ENCODE measurements at regions not wholly inside any gene's neighbourhood (a gene's known extent, or its start where the extent isn't known, plus 50 kb on each side); places are given as distances from the start of the nearest gene placed in this dataset.

DNA sequence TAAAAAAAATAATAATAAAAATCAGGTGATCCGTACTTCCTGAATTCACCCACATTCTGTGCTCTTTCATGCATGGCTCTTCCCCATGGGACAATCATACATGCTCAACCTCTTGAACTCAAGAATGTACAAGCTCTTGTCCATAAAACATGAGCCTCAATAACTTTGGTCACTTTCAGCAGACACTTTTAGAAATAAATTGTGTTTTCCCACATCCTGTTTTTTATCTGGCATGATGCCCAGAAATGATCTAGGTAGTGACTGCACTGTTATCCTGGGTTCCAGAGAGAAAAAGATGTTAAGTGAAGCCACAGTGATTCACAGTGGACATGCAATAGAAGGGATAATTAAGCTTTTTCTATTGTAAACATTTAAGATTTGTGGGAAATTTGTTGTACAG, 537.6 kb upstream of the TMEM132C start:
- Histone ChIP-seq H3K36me3 (ENCODE audit: insufficient read depth, low read length) (no peaks in the 10 kb centered on the region), H3K27me3 (ENCODE audit: insufficient read depth, low read length) (no peaks in the 10 kb centered on the region)

DNA sequence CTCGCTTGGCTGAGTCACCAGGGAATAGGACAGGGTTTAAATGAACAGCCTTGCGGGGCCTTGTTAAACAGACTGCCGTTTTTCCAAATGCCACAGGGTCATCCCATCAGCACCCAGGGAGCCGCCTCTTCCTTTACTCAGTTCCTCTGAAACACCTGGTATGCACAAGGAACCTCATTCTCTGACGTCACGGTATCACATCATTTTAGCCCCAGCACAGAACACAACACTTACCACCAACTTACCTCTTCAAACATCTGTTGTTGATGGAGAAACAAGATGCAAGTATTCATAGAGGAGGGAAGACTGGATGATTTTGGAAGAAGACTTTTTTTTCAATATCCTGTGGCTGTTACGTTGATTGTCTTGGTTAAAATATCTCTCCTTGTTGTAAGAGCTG, 535.3 kb upstream of the TMEM132C start:
- Histone ChIP-seq H4K20me1 (ENCODE audit: insufficient read depth, low read length) (no peaks in the 10 kb centered on the region), H2AFZ (ENCODE audit: low read length) (no peak overlapping the region), H3K27me3 (ENCODE audit: insufficient read depth, low read length) (no peaks in the 10 kb centered on the region), H3K27ac (ENCODE audit: low read depth, low read length) (no peak overlapping the region), H3K4me1 (ENCODE audit: insufficient read depth, low read length) (no peaks in the 10 kb centered on the region), H3K9me3 (ENCODE audit: low read depth, low read length) (no peaks in the 10 kb centered on the region), H3K36me3 (ENCODE audit: insufficient read depth, low read length) (no peaks in the 10 kb centered on the region), H3K4me3 (ENCODE audit: insufficient read depth, low read length) (no peak overlapping the region), H3K79me2 (ENCODE audit: insufficient read depth, low read length) (no peaks in the 10 kb centered on the region), H3K4me2 (ENCODE audit: insufficient read depth, low read length) (no peak overlapping the region)
- TF ChIP-seq, protein P1, sequence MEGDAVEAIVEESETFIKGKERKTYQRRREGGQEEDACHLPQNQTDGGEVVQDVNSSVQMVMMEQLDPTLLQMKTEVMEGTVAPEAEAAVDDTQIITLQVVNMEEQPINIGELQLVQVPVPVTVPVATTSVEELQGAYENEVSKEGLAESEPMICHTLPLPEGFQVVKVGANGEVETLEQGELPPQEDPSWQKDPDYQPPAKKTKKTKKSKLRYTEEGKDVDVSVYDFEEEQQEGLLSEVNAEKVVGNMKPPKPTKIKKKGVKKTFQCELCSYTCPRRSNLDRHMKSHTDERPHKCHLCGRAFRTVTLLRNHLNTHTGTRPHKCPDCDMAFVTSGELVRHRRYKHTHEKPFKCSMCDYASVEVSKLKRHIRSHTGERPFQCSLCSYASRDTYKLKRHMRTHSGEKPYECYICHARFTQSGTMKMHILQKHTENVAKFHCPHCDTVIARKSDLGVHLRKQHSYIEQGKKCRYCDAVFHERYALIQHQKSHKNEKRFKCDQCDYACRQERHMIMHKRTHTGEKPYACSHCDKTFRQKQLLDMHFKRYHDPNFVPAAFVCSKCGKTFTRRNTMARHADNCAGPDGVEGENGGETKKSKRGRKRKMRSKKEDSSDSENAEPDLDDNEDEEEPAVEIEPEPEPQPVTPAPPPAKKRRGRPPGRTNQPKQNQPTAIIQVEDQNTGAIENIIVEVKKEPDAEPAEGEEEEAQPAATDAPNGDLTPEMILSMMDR (IDR thresholded peaks at IDR 0.05; ENCODE audit: extremely low read depth, low read depth, low read length) = no peak
- DNase-seq (ENCODE audit: insufficient read length, low spot score, missing footprints) = no peak

More for the DNA sequence above, 537.6 kb upstream of the TMEM132C start:
- no peak for DNase-seq (ENCODE audit: insufficient read length, low spot score, missing footprints)
- Histone ChIP-seq H3K79me2 (ENCODE audit: insufficient read depth, low read length) (no peaks in the 10 kb centered on the region), H4K20me1 (ENCODE audit: insufficient read depth, low read length) (no peaks in the 10 kb centered on the region), H3K4me1 (ENCODE audit: insufficient read depth, low read length) (no peaks in the 10 kb centered on the region), H3K27ac (ENCODE audit: low read depth, low read length) (no peak overlapping the region), H3K9me3 (ENCODE audit: low read depth, low read length) (no peaks in the 10 kb centered on the region), H3K4me2 (ENCODE audit: insufficient read depth, low read length) (no peak overlapping the region), H2AFZ (ENCODE audit: low read length) (no peak overlapping the region), H3K4me3 (ENCODE audit: insufficient read depth, low read length) (no peak overlapping the region)
- TF ChIP-seq, protein P1 (IDR thresholded peaks at IDR 0.05; ENCODE audit: extremely low read depth, low read depth, low read length) = no peak

DNA sequence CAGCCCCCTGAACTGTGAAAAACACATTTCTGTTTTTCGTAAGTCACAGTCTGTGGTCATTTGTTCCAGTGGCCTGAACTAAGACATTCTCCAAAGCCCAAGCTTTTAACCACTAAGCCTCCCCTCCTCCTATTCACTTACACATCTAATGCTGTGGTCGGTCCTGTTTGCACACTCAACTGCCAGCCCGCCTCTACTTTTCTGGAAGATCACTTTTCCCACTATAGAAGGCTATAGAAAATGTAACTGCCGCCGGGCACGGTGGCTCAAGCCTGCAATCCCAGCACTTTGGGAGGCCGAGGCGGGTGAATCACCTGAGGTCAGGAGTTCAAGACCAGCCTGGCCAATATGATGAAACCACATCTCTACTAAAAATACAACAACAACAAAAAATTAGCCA, 524.7 kb upstream of the TMEM132C start:
- Histone ChIP-seq H3K27me3 (ENCODE audit: insufficient read depth, low read length) (no peaks in the 10 kb centered on the region), H3K36me3 (ENCODE audit: insufficient read depth, low read length) (no peaks in the 10 kb centered on the region), H4K20me1 (ENCODE audit: insufficient read depth, low read length) (no peaks in the 10 kb centered on the region), H3K79me2 (ENCODE audit: insufficient read depth, low read length) (no peaks in the 10 kb centered on the region), H3K27ac (ENCODE audit: low read depth, low read length) (no peak overlapping the region), H3K4me1 (ENCODE audit: insufficient read depth, low read length) (no peaks in the 10 kb centered on the region), H3K4me2 (ENCODE audit: insufficient read depth, low read length) (no peak overlapping the region), H3K9me3 (ENCODE audit: low read depth, low read length) (no peaks in the 10 kb centered on the region), H2AFZ (ENCODE audit: low read length) (no peak overlapping the region), H3K4me3 (ENCODE audit: insufficient read depth, low read length) (no peak overlapping the region)
- no peak for DNase-seq (ENCODE audit: insufficient read length, low spot score, missing footprints)
- TF ChIP-seq, protein P1 (IDR thresholded peaks at IDR 0.05; ENCODE audit: extremely low read depth, low read depth, low read length) = no peak

DNA sequence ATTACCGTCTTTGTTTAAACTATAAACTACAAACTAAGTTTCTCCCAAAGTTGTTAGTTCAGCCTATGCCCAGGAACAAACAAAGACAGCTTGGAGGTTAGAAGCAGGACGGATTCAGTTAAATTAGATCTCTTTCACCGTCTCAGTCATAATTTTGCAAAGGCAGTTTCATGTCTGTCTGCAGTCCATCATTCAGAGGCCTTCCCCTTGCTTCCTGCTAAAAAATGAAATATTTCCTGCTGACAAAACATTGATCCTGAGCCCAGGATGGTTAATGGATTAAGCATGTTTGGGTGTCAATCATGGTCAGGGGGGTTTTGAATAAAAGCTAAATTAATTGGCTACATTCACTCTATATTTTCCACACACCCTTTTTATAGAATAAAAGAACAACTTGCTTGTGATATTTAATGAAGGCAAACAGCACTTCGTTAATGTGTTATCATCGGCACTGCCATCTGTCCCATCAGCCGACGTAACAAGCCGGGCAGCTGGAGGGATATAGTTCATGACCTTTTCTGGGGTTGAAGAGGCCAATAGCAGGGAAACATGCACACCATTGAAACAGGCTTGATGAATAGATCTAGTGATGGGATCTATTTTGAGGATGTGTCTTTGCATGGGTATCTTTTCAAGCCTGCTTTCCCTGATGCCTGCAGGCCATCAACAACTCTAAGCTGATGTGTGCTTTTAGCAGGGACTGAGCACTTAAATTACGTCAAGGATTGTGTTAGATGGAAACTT, 521.3 kb upstream of the TMEM132C start:
- TF ChIP-seq, protein P1 (IDR thresholded peaks at IDR 0.05; ENCODE audit: extremely low read depth, low read depth, low read length) = no peak
- DNase-seq (ENCODE audit: insufficient read length, low spot score, missing footprints) = no peak
- H2AFZ ChIP-seq (ENCODE audit: low read length) = no peak overlapping the region
- no peak overlapping the region for H3K4me3 ChIP-seq (ENCODE audit: insufficient read depth, low read length)
- H3K27ac ChIP-seq (ENCODE audit: low read depth, low read length) = no peak overlapping the region
- H3K79me2 ChIP-seq (ENCODE audit: insufficient read depth, low read length) = no peaks in the 10 kb centered on the region
- H3K36me3 ChIP-seq (ENCODE audit: insufficient read depth, low read length) = no peaks in the 10 kb centered on the region
- H3K4me1 ChIP-seq (ENCODE audit: insufficient read depth, low read length) = no peaks in the 10 kb centered on the region
- no peaks in the 10 kb centered on the region for H4K20me1 ChIP-seq (ENCODE audit: insufficient read depth, low read length)
- no peaks in the 10 kb centered on the region for H3K27me3 ChIP-seq (ENCODE audit: insufficient read depth, low read length)
- H3K9me3 ChIP-seq (ENCODE audit: low read depth, low read length) = no peaks in the 10 kb centered on the region
- no peak overlapping the region for H3K4me2 ChIP-seq (ENCODE audit: insufficient read depth, low read length)
